GM19372 (cell line): ENCODE measurements at regions not wholly inside any gene's neighbourhood (a gene's known extent, or its start where the extent isn't known, plus 50 kb on each side); places are given as distances from the start of the nearest gene placed in this dataset.

ENCODE experiments used
- ATAC-seq: cut with Tn5 transposase; IDR thresholded peaks from one replicate; pipeline ENCODE4 v1.9.1; 2021; ENCODE audit warnings: mild to moderate bottlenecking, low read depth, moderate library complexity; ENCODE audit not compliant: unreplicated experiment

DNA sequence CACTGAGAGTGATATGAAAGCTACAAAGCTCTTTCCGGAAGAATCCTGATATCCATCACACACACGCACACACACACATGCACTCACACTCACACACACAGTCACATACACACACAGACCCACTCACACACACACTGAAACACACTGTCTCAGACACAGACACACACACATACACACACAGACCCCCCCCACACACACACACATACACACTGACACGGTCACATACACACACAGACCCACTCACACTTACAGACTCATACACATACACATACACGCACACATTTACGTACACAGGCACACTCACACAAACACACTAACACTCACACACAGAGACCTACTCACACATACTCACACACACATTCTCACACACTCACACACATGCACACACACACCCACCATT lies 58.6 kb downstream of the LIG4 start:
- no peak for ATAC-seq

DNA sequence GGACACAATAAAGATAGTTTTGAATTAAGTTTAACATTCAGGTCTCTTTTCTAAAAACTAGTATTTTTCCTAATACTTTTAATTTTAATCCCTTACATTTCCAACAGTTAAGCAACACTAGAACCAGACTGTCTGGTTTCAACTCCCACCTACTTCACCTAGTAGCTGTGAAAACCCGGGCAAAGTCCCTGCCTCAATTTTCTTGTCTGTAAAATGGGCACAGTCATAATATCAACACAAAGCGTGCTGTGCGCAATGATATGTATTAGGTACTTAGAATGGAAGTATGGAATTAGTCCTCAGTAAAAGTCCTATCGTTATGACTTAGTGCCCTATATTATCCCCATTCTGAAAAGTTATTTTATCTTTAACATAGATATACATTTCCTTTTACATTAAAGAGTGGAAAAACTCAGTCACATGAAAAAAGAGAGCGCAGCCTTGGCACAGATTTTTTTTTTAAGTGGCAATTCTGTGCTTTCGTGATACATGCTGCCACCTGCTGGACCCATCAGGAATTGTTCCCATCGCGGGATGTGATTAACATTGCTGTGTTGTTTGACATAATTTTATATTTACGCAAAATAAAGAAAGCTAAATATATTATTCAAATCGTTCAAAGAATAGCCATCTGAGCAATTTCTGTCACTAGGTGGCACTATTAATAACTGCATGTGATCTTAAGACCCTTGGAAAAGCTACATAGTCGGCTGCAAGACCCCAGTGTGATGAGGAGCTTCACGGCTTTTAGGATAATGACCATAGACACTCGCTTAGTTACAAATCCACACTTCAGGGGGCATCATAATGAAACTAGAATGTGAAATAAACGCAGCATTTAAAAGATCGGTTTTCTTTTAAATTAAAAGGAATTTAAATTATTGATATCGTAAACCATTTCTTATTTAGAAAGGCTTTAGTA lies 59.9 kb downstream of the LIG4 start:
- ATAC-seq = peak; percentile 68

DNA sequence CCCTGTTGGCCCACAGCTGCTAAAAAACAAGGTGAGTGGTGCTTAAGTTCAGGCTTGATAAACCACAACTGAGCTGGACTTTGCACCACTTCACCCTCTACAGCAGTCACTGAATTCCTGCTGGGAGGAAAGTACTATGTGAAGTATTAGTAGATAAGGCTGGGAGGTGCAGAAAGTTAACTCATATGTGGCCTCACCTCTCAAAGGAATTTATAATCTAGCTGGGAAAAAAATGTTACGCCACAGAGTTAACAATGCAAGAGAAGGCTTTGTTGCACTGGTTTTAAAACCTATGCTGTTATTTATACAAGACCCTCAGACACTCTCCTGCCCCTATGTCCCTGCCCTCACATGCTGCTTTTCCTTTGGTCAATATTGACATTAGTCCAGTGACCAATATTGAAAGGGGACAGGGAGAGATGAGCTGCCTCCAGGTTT lies 60.9 kb downstream of the LIG4 start:
- ATAC-seq = no peak

DNA sequence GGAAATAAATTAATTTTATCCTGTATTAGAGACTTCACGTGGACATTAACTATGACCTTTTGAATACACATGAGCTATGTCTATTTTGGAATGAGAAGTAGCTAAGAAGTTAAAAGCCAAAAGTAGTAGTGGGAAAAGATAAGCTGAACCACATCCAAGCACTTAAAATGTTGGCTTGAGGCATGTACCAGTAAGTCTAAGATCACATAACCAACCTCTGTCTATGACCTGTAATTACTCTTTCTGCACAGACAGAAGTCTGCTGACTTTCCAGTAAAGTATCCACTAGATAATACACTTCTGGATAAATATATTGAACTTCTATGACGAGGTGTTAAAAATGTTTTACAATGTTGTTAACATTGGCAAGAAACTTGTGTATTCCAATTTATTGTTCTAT lies 68.7 kb downstream of the LIG4 start:
- ATAC-seq = no peak

DNA sequence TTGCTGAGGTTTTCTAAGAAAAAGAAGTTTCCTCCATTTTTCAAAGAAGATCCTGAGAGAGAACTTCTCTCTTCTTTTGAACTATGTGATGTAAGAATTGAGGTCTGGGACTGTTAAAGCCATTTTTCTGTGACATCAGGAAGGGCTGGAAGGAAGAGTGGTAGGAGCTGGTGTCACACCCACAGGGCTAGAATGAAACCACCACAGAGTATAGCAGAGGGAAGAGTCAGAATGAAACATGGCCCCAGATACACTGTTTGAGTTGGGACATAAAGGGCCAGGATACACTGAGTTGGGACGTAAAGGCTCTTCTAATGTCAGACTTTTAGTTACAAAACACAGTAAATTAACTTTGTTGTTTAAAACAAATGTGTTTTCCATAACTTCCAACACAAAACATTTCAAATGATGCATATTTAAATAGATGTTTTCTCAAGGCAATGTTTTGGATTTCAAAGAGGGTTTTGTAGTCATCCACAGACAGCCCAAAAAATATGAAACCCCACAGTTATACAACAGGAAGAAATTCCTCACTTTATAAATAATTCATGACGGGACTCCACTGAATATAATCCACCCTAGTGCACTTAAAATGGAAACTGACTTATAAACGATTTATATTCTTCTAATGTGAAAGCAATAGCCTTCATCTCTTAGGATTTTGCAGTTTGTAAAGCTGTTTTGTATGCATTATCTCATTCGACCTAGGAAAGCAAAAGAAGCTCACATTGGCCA lies 72.5 kb downstream of the LIG4 start:
- no peak for ATAC-seq

DNA sequence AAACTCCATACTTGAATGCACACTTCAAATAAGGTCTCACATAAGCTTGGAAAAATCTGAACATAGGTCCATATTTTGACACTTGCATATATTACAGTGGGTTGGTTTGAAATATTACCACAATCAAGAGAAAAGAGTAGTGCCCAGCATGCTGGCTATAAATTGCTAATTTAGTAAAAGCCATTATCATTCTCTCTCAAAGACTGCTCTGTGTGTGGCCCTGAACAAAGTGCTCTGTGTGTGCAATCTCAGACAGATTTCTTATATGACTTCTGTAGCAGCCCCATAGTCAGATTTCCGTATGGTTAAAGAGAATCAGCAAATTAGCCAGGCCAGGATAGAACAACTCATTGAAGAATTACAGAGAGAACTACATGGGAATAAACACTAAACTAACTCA lies 78.2 kb downstream of the LIG4 start:
- ATAC-seq = no peak

DNA sequence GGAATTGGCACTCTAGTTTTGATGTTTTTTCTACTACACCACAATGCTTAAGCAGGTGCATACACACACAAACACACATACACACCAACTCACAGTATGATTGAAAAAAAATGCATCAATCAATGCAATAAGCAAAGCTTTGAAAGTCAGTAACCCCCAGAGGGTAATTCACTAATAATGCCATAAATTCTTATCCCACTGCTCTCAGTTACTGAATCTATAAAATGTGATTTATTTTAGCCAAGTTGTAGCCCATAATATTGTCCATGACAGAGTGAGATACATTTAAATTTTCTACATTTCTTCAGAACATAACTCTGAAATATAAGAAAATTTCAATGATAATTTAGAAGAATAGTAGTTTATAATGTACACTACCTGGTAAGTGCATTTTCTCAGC lies 87.9 kb downstream of the LIG4 start:
- no peak for ATAC-seq

DNA sequence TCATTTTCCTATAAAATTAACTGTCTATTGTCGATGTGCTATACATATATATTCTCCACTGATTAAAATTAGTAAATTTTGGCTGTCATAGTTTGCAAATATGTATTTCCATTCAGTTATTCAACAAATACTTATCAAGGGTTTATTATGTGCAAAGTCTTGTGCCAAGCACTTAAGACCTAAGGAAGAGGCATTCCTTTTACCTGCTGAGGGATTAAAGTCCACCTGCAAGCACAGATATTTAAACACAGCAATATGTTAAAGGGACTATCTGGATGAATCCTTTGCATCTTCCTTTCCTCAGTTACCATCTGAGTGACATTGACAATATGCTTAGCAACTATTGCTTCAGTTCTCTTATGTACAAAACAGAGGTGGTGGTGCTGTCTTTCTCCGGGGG lies 89.3 kb downstream of the LIG4 start:
- no peak for ATAC-seq

DNA sequence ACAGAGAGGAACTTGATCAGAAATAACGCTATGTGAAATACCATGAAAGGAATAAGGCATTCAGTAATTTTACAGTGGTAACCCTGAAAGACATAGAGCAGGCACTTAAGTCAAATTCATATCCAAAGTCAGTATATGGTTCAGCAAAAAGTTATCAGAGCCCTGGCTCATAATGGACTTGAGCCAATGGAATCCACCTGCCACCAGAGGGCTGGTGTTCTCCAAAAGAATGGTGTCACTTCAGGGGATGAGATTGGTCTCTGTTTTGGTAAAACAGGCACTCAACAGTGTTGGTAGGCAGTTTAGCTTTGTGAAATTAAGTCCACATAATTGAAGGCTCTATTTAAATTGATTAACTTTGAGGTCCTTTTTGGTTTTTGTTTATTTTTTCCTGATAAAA lies 93.9 kb downstream of the LIG4 start:
- ATAC-seq = no peak

DNA sequence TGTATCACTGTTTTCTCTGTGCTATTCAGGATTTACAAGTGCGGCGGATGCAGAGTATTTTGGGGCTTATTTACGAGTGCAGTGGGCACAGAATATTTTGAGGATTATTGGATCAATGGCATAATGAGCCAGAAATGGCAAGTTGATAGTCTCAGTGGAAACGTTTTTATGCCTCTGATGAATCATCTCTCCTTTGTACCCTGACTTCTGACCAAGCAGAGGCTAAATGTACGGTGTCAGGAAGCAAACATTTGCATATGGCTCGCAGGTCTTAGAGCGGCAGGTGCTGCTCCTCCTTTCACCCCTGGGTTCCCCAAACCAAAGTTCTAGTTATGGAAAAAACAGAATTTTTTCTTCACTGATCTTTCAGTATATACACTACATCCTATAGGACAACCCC lies 94.5 kb downstream of the LIG4 start:
- no peak for ATAC-seq

DNA sequence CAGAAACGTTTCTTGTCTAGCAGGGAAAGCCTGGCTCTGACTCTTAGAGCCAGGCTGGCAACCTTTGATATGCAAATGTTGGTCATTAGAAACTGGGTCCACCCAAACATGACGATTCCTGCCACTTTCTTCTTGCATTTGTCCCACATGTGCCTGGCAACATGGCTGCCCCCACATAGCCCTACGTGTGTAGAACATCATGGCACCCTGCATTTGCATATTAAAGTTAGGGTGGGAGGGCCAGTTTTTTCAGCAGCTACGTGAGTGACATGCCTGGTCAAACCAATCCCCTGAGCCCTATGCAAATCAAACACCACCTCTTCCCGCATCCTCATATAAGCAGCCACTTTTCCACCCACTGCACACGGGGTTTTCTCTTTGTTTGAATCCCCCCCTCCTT lies 95.0 kb downstream of the LIG4 start:
- no peak for ATAC-seq

DNA sequence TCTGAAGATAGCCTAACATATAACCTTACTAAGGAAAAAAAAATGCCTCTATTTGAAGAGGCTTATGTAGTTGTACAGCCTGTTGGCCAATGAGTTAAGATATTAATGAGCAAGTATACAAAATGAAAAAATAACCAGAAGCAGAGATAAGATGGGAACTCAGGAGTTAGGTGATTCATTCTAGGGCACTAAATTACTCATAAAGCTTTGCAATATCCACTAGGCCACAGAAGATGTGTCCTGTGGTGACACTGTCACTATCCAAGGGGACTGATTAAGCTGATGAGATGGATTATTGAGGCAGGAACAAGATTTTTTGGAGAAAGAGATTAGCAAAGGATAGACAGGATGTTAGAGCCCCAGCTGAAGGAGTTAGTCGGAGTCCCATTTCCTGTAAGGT lies 99.6 kb downstream of the LIG4 start:
- no peak for ATAC-seq

DNA sequence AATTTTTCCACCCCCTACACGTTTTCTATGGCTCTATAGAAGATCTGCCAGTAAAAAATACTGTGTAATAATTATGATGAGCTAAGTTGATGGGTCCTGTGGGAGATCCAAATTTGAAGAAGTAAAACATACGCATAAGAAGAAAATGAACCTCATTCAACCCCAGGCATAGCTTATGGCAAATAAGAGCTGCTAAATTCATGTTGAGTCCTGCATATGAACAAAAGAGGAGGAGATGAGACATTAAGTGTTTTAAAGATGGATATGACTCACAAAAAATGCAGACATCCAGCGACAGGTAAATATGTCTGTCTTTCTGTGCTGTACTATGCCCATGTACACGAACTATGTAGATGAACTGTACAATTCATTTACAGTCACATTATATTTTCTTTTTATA lies 101.9 kb downstream of the LIG4 start:
- ATAC-seq = no peak

DNA sequence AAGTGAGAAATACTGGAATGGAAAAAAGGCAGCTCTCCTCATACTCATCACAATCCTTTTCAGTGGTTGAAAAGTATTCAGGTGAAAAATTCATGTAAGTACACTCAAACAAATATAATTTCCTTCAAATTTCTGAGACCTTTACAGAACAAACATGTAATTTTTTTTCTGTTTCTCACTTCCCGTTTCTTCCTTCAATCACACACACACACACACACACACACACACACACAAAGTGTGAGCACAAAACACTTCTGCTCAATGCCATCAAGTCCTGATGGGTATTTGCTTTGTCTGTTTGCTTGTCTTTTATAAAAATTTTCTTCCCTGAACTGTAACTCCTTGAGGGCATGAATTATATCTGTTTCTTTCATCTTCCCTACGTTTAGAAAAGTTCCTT lies 110.6 kb downstream of the LIG4 start:
- ATAC-seq = no peak

DNA sequence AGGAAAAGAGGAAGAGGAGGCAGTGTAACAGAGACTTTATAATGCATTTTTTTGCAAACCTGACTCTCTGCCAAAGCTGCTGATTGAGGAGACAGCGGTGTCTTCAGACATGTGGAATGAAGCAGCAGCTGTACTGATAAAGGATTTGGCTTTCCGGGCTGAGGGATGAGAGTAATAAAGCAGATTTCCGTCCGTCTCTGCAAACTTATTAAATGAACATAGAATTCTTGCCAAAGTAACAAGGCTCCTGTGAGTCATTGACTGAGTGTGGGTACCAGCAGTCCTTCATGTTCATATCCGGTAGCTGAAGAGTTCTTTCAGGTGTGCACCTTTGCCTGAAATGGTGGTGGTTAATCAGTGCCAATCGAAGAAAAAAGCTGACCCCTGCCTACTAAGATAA lies 112.6 kb downstream of the LIG4 start:
- ATAC-seq = no peak

DNA sequence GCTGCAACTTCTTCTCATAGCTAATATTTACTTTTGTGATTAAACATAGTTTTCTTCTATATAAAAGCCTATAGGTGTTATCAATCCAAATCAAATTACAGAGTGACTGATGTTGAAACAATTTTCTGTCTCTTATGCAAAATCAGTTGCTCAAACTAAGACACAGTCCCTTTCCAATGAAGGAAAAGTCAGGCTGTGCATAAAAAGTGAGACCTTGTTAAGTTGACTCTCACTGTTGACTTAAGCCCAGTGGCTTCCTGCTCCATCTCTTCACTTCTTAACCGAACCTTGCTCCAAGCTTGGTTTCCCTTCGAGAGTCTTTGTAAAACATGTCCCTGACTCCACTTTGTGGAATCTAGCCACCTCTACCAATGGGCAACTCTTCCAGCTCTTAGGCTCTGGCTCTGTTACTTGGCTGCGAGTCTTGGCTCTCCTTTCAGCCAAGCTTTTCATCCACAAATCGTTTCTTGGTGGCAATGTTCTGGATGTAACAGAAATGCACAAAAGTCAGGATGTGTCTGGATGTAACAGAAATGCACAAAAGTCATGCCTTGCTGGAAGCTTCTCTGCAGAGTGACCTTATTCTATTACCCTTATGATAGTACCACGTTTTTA lies 118.9 kb downstream of the LIG4 start:
- no peak for ATAC-seq

DNA sequence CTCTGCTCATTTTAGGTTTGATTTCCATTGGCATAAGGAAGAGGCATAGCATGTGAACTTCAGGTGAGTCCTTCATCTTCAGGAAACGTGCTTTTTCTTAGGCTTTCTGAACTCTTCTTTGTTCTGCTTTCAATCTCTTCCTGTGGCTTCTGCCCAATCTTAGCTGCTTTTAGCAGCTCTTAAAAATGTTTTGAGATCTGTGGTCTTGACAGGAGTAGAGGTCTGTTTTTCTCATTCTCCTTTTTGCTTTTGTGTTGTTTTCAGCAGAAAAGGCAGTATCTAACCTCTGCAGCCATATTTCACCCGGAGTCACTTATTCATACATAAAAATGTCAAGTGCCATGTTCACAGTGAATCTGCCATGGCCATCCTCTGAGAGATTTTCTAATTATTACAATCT lies 120.3 kb downstream of the LIG4 start:
- no peak for ATAC-seq

DNA sequence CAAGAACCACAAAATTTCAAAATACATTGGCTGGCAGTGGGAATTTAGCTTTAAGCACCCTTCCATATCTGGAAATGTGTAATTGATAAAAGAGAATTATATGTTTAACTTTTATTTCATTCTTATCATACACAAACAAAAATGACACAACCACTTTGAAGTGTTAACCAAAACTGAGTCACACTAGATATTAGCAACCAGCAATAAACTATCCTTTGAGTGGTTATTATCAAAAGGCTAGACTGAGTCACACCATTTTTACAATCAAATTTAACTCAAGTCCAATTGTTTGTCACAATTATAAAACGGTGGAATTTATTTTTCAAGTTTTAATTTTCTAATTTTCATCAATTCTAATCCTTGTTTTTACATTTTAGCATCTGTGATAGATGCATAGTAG lies 121.7 kb downstream of the LIG4 start:
- ATAC-seq = no peak

DNA sequence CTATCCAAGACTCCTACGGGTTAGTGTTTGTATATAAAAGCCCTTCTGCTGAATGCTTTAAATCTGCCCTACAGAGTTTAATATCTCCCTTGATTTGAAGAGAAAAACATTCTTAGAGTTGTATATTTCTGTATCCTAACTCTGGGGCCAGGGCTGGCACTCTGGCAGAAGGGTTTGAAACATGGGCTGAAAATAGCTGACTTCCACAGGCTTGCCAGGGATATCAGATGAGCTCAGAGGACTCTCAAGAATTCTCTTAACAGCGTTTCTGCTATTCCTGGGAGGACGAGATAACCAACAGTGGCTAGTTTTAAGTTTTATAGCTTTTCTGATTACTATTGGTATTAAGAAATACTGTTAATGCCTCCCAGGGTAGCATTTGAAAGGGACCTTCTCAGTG lies 127.5 kb downstream of the LIG4 start:
- no peak for ATAC-seq

DNA sequence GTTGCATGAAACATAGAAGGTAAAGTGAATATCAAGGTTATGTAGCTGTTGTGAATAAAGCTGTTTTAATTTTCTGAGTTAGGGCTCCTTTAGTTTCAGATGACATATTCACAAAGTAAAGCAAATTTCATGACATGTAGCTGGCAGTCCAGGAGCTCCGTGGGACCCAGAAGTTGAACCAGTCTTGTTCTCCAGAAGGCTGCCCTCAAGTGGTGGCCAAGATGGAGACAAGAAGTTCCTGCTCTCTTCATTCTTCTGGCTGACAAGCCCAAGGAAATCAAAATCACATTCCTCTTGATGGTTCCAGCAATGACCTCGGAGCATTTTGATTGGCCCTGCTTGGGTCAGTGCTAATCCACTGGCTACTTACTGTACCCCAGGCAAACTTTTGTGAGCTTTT lies 128.7 kb downstream of the LIG4 start:
- ATAC-seq = no peak

DNA sequence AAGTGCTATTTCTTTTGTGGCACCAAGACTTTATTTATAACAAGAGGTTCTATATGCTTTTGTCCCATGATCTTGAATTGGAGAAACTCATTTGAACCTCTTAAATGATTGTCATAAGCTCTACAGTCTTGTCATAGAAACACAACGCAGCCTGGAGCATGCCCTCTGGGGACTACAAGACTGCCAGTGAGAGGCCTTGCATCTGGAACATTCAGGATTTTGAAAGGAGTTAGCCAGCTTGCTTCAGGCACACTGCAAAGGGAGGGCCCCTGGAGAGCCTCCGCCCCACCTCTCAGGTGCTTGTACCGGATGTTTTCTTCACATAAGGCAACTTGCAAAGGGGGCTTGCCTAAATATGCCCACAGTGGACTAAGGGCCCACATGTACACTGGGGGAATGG lies 130.5 kb downstream of the LIG4 start:
- no peak for ATAC-seq

DNA sequence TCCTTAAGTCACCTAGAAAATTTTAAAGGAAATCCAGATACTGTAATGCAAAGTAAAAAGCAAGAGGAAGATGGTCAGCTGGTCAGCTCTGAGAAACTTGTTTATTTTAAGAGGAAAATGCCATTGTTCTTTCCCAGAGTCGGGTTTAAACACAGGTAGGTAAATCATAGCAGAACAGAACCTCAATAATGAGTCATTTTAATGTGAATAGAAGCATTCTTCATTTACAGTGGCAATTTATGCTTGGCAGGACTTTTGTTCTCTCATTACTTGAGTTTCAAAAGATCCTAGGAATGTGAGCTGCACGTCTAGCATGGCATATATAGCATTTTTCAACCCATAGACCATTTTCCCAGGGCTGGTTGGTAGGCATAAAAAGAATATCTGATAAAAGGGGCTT lies 132.3 kb downstream of the LIG4 start:
- ATAC-seq = no peak
